Kidney (tissue), 13 donors: ENCODE measurements at regions not wholly inside any gene's neighbourhood (a gene's known extent, or its start where the extent isn't known, plus 50 kb on each side); places are given as distances from the start of the nearest gene placed in this dataset.

Experiments
- DNase-seq, 5 donors: peaks; one replicate each; pipeline ENCODE4 v3.0.0-alpha.2; 2013 to 2020
- FAIRE-seq: peaks from 2 replicates; lab custom pipeline; 2012; peaks lifted over from hg19 to GRCh38; lab: Jason Lieb, UNC
- H3K27ac ChIP-seq, 2 donors: one replicate each; pipeline ENCODE4 v1.7.0; 2013; ENCODE audit warnings: low read depth in 2 of 2, low read length in 2 of 2, inconsistent platforms in 1 of 2
- H3K27me3 ChIP-seq: one replicate; pipeline ENCODE4 v1.7.1; 2013; ENCODE audit warnings: low read length, inconsistent platforms; ENCODE audit not compliant: control insufficient read depth, insufficient read depth
- H3K36me3 ChIP-seq, 3 donors: one replicate each; pipeline versions ENCODE4 v1.7.0 to v1.7.1; 2013; ENCODE audit warnings: low read length in 3 of 3, control low read depth in 1 of 3, inconsistent platforms in 1 of 3; ENCODE audit not compliant: insufficient read depth in 3 of 3, control insufficient read depth in 2 of 3
- H3K4me1 ChIP-seq, 3 donors: one replicate each; pipeline versions ENCODE4 v1.7.0 to v1.7.1; 2013; ENCODE audit warnings: low read length in 3 of 3, inconsistent platforms in 1 of 3, low read depth in 1 of 3; ENCODE audit not compliant: control insufficient read depth in 2 of 3, insufficient read depth in 2 of 3
- H3K4me3 ChIP-seq, 3 donors: one replicate each; pipeline versions ENCODE4 v1.7.0 to v1.8.1; 2013; ENCODE audit warnings: low read length in 3 of 3, control low read depth in 1 of 3, inconsistent platforms in 1 of 3
- H3K9ac ChIP-seq, 3 donors: one replicate each; pipeline versions ENCODE4 v1.7.0 to v1.7.1; 2013; ENCODE audit warnings: low read length in 3 of 3, control low read depth in 1 of 3, inconsistent platforms in 1 of 3
- H3K9me3 ChIP-seq, 3 donors: one replicate each; pipeline versions ENCODE4 v1.7.0 to v1.7.1; 2013; ENCODE audit warnings: low read length in 3 of 3, control low read depth in 1 of 3, inconsistent platforms in 1 of 3; ENCODE audit not compliant: control insufficient read depth in 2 of 3, insufficient read depth in 1 of 3
- intact Hi-C: fragments of 100-400 bp; cut with DNase I; formaldehyde crosslinking; loops from one replicate; pipeline ENCODE4 v1.11.1; 2022
- TF ChIP-seq, protein P1 (sequence below): IDR thresholded peaks from 3 replicates; pipeline ENCODE4 v1.5.1; 2012; ENCODE audit warnings: mild to moderate bottlenecking, moderate library complexity, borderline replicate concordance; ENCODE audit not compliant: insufficient read depth; ENCODE audit errors: extremely low read depth
- donor health status: control.
- donor health status: control.
- donor health status: control.
- donor health status: control.
- donor health status: control.
- donor health status: DM: yes; HTN: yes; CAD: no.
- donor health status: Normal renal cell carcinoma (clear cell type).

DNA sequence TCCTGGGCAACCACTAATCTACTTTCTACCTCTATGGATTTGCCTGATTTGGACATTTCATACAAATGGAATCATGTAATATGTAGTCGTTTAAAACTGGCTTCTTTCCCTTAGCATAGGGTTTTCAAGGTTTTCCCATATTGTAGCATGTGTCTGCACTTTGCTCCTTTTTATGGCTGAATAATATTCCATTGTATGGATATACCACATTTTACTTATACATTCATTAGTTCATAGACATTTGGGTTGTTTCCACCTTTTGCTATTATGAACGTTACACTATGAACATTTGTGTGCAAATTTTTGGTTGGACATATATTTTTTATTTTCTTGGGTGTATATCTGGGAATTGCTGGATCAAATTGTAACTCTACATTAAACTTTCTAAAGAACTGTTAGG, 600.4 kb upstream of the NOX3 start:
- intact Hi-C loops, result no loop called here
- Histone ChIP-seq H3K36me3 (no peaks in the 10 kb centered on the region), H3K9ac (no peak overlapping the region), H3K9me3 (no peaks in the 10 kb centered on the region), H3K4me3 (no peak overlapping the region), H3K27ac (no peak overlapping the region), H3K27me3 (no peaks in the 10 kb centered on the region), H3K4me1 (no peaks in the 10 kb centered on the region)
- DNase-seq (no peak), FAIRE-seq (no peak)
- TF ChIP-seq, protein P1, sequence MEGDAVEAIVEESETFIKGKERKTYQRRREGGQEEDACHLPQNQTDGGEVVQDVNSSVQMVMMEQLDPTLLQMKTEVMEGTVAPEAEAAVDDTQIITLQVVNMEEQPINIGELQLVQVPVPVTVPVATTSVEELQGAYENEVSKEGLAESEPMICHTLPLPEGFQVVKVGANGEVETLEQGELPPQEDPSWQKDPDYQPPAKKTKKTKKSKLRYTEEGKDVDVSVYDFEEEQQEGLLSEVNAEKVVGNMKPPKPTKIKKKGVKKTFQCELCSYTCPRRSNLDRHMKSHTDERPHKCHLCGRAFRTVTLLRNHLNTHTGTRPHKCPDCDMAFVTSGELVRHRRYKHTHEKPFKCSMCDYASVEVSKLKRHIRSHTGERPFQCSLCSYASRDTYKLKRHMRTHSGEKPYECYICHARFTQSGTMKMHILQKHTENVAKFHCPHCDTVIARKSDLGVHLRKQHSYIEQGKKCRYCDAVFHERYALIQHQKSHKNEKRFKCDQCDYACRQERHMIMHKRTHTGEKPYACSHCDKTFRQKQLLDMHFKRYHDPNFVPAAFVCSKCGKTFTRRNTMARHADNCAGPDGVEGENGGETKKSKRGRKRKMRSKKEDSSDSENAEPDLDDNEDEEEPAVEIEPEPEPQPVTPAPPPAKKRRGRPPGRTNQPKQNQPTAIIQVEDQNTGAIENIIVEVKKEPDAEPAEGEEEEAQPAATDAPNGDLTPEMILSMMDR, result no peak

DNA sequence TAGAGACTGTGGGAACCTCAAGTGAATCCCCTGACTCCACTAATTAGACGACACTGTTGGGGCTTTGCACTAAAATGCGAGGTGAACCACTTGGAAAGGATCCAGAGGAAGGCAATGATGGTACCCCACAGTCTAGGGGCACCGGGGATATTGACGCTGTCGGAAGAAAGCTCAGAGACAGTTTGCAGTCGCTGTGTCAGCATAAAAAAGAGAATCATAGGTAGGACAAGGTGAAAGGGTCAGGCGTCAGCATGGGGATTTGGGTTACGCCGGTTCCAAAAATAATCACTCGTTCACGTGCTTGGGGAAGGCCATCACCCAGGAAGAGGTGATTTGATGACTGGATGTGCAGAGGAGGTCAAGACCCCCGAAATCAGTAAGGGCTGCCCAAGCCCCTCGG, 598.0 kb upstream of the NOX3 start:
- Histone ChIP-seq H3K4me1 (no peaks in the 10 kb centered on the region), H3K4me3 (no peak overlapping the region), H3K27me3 (no peaks in the 10 kb centered on the region), H3K9ac (no peak overlapping the region), H3K36me3 (no peaks in the 10 kb centered on the region), H3K9me3 (no peaks in the 10 kb centered on the region), H3K27ac (no peak overlapping the region)
- no peak for DNase-seq
- TF ChIP-seq, protein P1, result no peak
- FAIRE-seq, result no peak
- intact Hi-C loops, result no loop called here

DNA sequence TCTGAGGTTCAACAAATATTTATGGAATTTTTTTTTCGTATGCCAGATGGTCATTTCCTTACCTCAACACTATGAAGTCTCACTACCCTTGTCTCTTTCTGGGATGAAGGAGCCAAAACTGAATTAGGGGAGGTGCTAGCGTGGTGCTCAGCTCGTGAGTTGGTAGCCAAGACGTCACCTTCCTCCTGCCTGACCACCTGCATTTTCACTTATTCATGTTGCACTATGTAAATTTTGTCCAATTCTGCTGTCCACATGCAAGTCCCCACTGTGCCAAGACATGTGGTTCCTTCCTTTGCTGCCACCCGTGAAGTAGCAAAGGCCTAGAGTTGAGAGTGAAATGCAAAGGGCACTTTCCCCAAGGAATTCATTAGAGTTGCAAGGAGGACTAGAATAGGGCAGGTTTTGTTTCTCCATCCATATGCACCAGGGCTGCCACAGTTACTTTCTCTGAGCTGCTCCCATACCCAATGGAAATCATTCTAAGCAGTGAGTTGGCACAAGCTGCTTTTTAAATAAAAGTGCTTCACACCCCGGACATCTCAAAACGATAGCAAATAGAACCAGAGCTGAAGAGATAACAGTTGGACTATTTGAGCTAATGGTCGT, 591.3 kb upstream of the NOX3 start:
- Histone ChIP-seq H3K9ac (no peak overlapping the region), H3K27ac (no peak overlapping the region), H3K4me3 (no peak overlapping the region), H3K36me3 (no peaks in the 10 kb centered on the region), H3K4me1 (no peaks in the 10 kb centered on the region), H3K27me3 (no peaks in the 10 kb centered on the region), H3K9me3 (no peaks in the 10 kb centered on the region)
- TF ChIP-seq, protein P1, result no peak
- intact Hi-C loops, result no loop called here
- FAIRE-seq, result no peak
- DNase-seq, result no peak

DNA sequence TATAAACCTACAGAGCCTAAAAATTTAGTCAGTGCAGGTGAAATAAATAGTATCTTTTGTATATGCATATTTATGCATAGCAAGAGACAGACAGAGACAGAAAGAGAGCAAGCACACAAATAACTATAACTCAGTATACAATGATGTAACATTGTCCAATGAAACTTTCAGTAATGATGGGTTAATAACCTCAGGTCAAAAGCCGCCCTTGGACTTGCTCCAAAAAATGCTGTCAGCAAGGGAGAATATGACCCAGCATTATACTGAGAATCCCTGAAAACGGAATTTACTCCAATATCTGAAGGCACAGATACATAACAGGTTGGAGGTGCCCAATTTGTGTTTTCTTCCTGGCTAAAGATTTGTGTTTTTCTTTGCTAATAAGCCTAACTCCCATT, 590.6 kb upstream of the NOX3 start:
- H3K9ac ChIP-seq, result no peak overlapping the region
- no peak overlapping the region for H3K4me3 ChIP-seq
- H3K4me1 ChIP-seq, result no peaks in the 10 kb centered on the region
- no peaks in the 10 kb centered on the region for H3K27me3 ChIP-seq
- DNase-seq (no peak), FAIRE-seq (no peak)
- intact Hi-C loops, result no loop called here
- TF ChIP-seq, protein P1, result no peak
- H3K9me3 ChIP-seq, result no peaks in the 10 kb centered on the region
- H3K36me3 ChIP-seq, result no peaks in the 10 kb centered on the region
- H3K27ac ChIP-seq, result no peak overlapping the region
